Stomach (tissue), 4 donors: ENCODE measurements at regions not wholly inside any gene's neighbourhood (a gene's known extent, or its start where the extent isn't known, plus 50 kb on each side); places are given as distances from the start of the nearest gene placed in this dataset.

Source experiments
- CTCF ChIP-seq, 7 experiments: fragments of 450-650 bp in 4 of 7; fragments of 200-600 bp in 3 of 7; sonication (generic) in 3 of 7; IDR thresholded peaks; one replicate each; pipeline ENCODE4 v1.5.1; 2016 to 2019; ENCODE audit warnings: antibody characterized with exemption in 7 of 7, control low read depth in 2 of 7, mild to moderate bottlenecking in 1 of 7
- POLR2A ChIP-seq, 4 donors: fragments of 450-650 bp; IDR thresholded peaks; one replicate each; pipeline ENCODE4 v1.6.1; 2016; ENCODE audit warnings: antibody characterized with exemption in 4 of 4, control low read depth in 2 of 4, mild to moderate bottlenecking in 1 of 4, moderate library complexity in 1 of 4

GRCh38 chr7:84297616-84298015 is 103.0 kb upstream of the SEMA3A start:
- no peak for TF ChIP-seq CTCF (IDR thresholded peaks at IDR 0.05)
- TF ChIP-seq POLR2A (IDR thresholded peaks at IDR 0.05), result no peak
